SIG-M5 treated with dmso at 0.1 percent for 504 hours (cell line): ENCODE measurements at regions not wholly inside any gene's neighbourhood (a gene's known extent, or its start where the extent isn't known, plus 50 kb on each side); places are given as distances from the start of the nearest gene placed in this dataset.

Experiments
- DNase-seq: peaks from one replicate; lab custom pipeline; 2025; ENCODE audit not compliant: unreplicated experiment; lab: John Stamatoyannopoulos, UW

- DNase-seq: no peak
Observed at GRCh38 chr16:86210403-86211193, 299.7 kb upstream of the FOXF1 start.

GRCh38 chr16:86211265-86211664, 299.1 kb upstream of the FOXF1 start:
- no peak for DNase-seq

GRCh38 chr16:86211800-86212199, 298.5 kb upstream of the FOXF1 start:
- no peak for DNase-seq

GRCh38 chr16:86212706-86213436, 297.5 kb upstream of the FOXF1 start:
- DNase-seq: no peak

- no peak for DNase-seq
Observed at GRCh38 chr16:86213437-86214205, 296.7 kb upstream of the FOXF1 start.

GRCh38 chr16:86214326-86215232, 295.7 kb upstream of the FOXF1 start:
- no peak for DNase-seq

- no peak for DNase-seq
Observed at GRCh38 chr16:86215233-86215978, 294.9 kb upstream of the FOXF1 start.

GRCh38 chr16:86215979-86216585, 294.2 kb upstream of the FOXF1 start:
- no peak for DNase-seq

- DNase-seq: no peak
Observed at GRCh38 chr16:86216591-86216990, 293.7 kb upstream of the FOXF1 start.

GRCh38 chr16:86217001-86217890, 293.1 kb upstream of the FOXF1 start:
- no peak for DNase-seq

- no peak for DNase-seq
Observed at GRCh38 chr16:86217891-86218270, 292.4 kb upstream of the FOXF1 start.

- DNase-seq: no peak
Observed at GRCh38 chr16:86218479-86219170, 291.7 kb upstream of the FOXF1 start.

- DNase-seq: no peak
Observed at GRCh38 chr16:86219655-86220445, 290.5 kb upstream of the FOXF1 start.

GRCh38 chr16:86220561-86220960, 289.8 kb upstream of the FOXF1 start:
- DNase-seq: no peak

- DNase-seq: no peak
Observed at GRCh38 chr16:86221085-86221484, 289.2 kb upstream of the FOXF1 start.

- no peak for DNase-seq
Observed at GRCh38 chr16:86222547-86222946, 287.8 kb upstream of the FOXF1 start.

- DNase-seq: no peak
Observed at GRCh38 chr16:86222965-86223551, 287.3 kb upstream of the FOXF1 start.
